A673 (cell line): ENCODE measurements at regions not wholly inside any gene's neighbourhood (a gene's known extent, or its start where the extent isn't known, plus 50 kb on each side); places are given as distances from the start of the nearest gene placed in this dataset.

Experiments
- BruUV-seq: library from RNA; stranded (reverse); fragments of 400-500 nt; replicated peaks from 2 replicates; lab custom pipeline; 2021; lab: Mats Ljungman, UMichigan
- CTCF ChIA-PET: fragments of 300-600 bp; sonication (Branson Sonifier 250); formaldehyde crosslinking; loops from one replicate; lab custom pipeline; 2022; ENCODE audit warnings: antibody characterized with exemption; lab: Charles Lee
- POLR2A ChIA-PET: fragments of 300-600 bp; sonication (Branson Sonifier 250); formaldehyde crosslinking; loops from one replicate; lab custom pipeline; 2022; ENCODE audit warnings: antibody characterized with exemption; ENCODE audit not compliant: low non-redundant PET; lab: Charles Lee
- DNase-seq: peaks from one replicate; pipeline ENCODE4 v3.0.0-alpha.2; 2015; ENCODE audit warnings: low spot score
- H3K27ac ChIP-seq: fragments of 200-600 bp; sonication (generic); 2 replicates; pipeline ENCODE4 v1.5.1; 2016; ENCODE audit warnings: mixed run types, low read depth, mild to moderate bottlenecking, mixed read lengths, antibody characterized with exemption, low read length; ENCODE audit not compliant: poor library complexity, severe bottlenecking
- H3K27me3 ChIP-seq: fragments of 200-600 bp; sonication (generic); replicated peaks from 2 replicates; pipeline ENCODE4 v1.6.1; 2017; ENCODE audit warnings: mixed run types, low read depth, mild to moderate bottlenecking, mixed read lengths, antibody characterized with exemption, low read length; ENCODE audit not compliant: insufficient read depth, poor library complexity
- H3K36me3 ChIP-seq: fragments of 200-600 bp; sonication (generic); 2 replicates; pipeline ENCODE4 v1.6.1; 2016; ENCODE audit warnings: mixed run types, mild to moderate bottlenecking, mixed read lengths, antibody characterized with exemption, low read length; ENCODE audit not compliant: insufficient read depth, poor library complexity, severe bottlenecking
- H3K4me1 ChIP-seq: fragments of 200-600 bp; sonication (generic); 2 replicates; pipeline ENCODE4 v1.6.1; 2017; ENCODE audit warnings: mixed run types, mild to moderate bottlenecking, mixed read lengths, antibody characterized with exemption, low read length; ENCODE audit not compliant: insufficient read depth, poor library complexity, severe bottlenecking
- H3K4me3 ChIP-seq: fragments of 200-600 bp; sonication (generic); 2 replicates; pipeline ENCODE4 v1.5.1; 2016; ENCODE audit warnings: low read depth, mixed run types, mild to moderate bottlenecking, mixed read lengths, low read length; ENCODE audit not compliant: poor library complexity, severe bottlenecking
- H3K9me3 ChIP-seq: fragments of 200-600 bp; sonication (generic); 2 replicates; pipeline ENCODE4 v1.6.1; 2016; ENCODE audit warnings: mixed run types, low read depth, mild to moderate bottlenecking, mixed read lengths, antibody characterized with exemption, low read length; ENCODE audit not compliant: poor library complexity, severe bottlenecking
- EZH2 ChIP-seq: fragments of 200-600 bp; sonication (generic); IDR thresholded peaks from 2 replicates; pipeline ENCODE4 v1.6.1; 2017; ENCODE audit warnings: borderline replicate concordance, low read depth, mild to moderate bottlenecking, mixed read lengths, antibody characterized with exemption, low read length; ENCODE audit not compliant: poor library complexity, severe bottlenecking
- intact Hi-C: fragments of 100-400 bp; cut with micrococcal nuclease; formaldehyde crosslinking; loops from one replicate; pipeline ENCODE4 v1.10.0; 2022; ENCODE audit not compliant: unreplicated experiment
- TF ChIP-seq, protein P1 (sequence below): fragments of 300-800, 200-600 bp; sonication (generic); conservative IDR thresholded peaks from 2 replicates; pipeline ENCODE4 v1.5.1; 2017; ENCODE audit warnings: low read depth, mild to moderate bottlenecking, antibody characterized with exemption, low read length, moderate library complexity, mixed read lengths

DNA sequence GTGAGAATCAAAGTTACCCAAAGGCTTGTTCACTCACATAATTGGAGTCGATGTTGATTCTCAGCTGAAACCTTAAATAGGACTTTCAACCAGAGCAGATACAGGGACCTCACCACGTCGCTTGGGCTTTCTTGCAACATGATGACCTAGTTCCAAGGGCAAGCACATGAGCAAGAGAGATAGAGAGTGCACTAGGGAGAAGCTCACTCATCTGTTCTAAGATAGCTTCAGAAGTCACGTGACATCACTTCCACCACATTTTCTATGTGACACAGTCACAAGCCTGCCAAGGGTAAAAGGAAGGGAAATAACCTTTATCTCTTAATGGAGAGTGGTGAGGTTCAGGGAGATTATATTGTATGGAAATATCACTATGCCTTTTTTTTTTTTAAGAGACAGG is 470.1 kb upstream of the PLXNA2 start:
- no TSS peak for BruUV-seq
- no peak for DNase-seq
- no peak overlapping the region for H3K4me3 ChIP-seq
- ChIA-PET CTCF (no interaction called here), POLR2A (interaction anchor here (0.6 kb wide), 1 partner anchor 1873 kb away, joined by 3 read pairs; no protein-coding TSS in a partner anchor)
- H3K27ac ChIP-seq = no peak overlapping the region
- TF ChIP-seq EZH2 = no peak
- TF ChIP-seq, protein P1, sequence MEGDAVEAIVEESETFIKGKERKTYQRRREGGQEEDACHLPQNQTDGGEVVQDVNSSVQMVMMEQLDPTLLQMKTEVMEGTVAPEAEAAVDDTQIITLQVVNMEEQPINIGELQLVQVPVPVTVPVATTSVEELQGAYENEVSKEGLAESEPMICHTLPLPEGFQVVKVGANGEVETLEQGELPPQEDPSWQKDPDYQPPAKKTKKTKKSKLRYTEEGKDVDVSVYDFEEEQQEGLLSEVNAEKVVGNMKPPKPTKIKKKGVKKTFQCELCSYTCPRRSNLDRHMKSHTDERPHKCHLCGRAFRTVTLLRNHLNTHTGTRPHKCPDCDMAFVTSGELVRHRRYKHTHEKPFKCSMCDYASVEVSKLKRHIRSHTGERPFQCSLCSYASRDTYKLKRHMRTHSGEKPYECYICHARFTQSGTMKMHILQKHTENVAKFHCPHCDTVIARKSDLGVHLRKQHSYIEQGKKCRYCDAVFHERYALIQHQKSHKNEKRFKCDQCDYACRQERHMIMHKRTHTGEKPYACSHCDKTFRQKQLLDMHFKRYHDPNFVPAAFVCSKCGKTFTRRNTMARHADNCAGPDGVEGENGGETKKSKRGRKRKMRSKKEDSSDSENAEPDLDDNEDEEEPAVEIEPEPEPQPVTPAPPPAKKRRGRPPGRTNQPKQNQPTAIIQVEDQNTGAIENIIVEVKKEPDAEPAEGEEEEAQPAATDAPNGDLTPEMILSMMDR = no peak
- H3K9me3 ChIP-seq = no peaks in the 10 kb centered on the region
- intact Hi-C loops = no loop called here
- no peaks in the 10 kb centered on the region for H3K36me3 ChIP-seq
- H3K27me3 ChIP-seq = no peaks in the 10 kb centered on the region
- H3K4me1 ChIP-seq = no peaks in the 10 kb centered on the region

DNA sequence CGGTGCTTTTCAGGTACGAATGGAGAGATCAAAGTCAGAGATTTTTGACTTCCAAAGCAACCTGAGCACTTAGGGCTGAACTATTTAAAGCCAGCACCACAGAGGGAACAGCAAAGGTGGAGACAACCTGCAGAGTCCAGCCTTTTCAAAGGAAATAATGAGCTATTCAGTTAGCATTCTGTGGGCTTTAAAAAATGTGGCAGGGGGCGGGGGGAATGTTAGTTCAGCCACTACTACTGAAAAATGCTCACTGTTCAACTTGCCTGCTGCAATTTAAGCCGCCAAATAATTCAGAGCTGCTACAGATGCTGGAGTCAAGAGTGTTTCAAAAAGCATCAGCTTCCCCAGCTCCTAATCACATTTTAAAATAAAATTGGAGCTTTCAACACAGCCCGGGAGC is 473.3 kb upstream of the PLXNA2 start:
- no TSS peak for BruUV-seq
- intact Hi-C loops = no loop called here
- Histone ChIP-seq H3K9me3 (peaks cover 9% of the 10 kb centered on the region), H3K4me3 (no peak overlapping the region), H3K36me3 (no peaks in the 10 kb centered on the region), H3K27ac (no peak overlapping the region), H3K4me1 (no peaks in the 10 kb centered on the region), H3K27me3 (no peaks in the 10 kb centered on the region)
- no peak for TF ChIP-seq EZH2
- TF ChIP-seq, protein P1 = no peak
- ChIA-PET CTCF (no interaction called here), POLR2A (no interaction called here)
- DNase-seq = no peak

DNA sequence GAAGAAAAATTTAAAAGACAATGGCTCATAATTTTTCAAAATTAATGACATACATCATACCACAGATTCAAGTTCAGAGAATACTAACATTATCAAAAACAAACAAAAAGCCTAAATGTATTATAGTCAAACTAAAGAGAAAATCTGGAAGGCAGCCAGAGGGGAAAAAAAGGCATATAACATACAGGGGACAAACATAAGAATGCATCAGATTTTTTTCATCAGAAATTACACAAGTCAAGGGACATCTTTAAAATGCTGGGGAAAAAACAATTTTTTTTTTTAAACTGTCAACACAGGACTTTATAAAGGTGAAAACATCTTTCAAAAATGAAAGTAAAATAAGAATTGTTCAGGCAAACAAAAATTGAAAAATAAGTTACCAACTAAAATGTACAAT is 478.4 kb upstream of the PLXNA2 start:
- TF ChIP-seq, protein P1 = no peak
- no peak for TF ChIP-seq EZH2
- Histone ChIP-seq H3K9me3 (peaks cover 17% of the 10 kb centered on the region), H3K4me3 (no peak overlapping the region), H3K4me1 (no peaks in the 10 kb centered on the region), H3K27me3 (no peaks in the 10 kb centered on the region), H3K27ac (no peak overlapping the region), H3K36me3 (no peaks in the 10 kb centered on the region)
- ChIA-PET CTCF (no interaction called here), POLR2A (no interaction called here)
- intact Hi-C loops = no loop called here
- no peak for DNase-seq
- no TSS peak for BruUV-seq
